ENCODE measurements at regions not wholly inside any gene's neighbourhood (a gene's known extent, or its start where the extent isn't known, plus 50 kb on each side); places are given as distances from the start of the nearest gene placed in this dataset.

DNA sequence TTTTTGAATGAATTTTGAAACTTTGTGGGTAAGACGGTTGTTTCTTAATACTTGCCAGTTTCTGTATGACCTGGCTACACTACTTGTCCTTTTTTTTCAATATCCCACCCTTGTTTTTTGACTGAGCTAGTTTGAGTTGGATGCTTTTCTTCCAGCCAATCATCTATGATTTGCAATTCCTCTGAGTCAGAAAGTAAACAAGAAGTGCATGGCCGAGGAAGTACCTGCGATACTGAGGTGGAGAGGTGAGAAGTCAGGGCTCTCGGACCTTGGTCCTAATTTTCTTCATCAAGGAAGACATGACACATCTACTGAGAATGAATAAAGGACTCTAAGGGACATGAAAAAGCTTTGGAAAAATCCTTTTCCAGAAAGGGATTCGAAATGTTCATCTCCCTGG is 185.7 kb downstream of the LINC00237 start:
- ATAC-seq = no peak
- H3K9me3 Mint-ChIP-seq = peaks cover 10 to 20% of the 10 kb centered on the region in 2 donors
- DNase-seq (ENCODE audit: low spot score in 2 of 2) = no peak
- H3K36me3 Mint-ChIP-seq = peaks cover 6 to 21% of the 10 kb centered on the region in 2 donors
- H3K27ac Mint-ChIP-seq = no peak overlapping the region

DNA sequence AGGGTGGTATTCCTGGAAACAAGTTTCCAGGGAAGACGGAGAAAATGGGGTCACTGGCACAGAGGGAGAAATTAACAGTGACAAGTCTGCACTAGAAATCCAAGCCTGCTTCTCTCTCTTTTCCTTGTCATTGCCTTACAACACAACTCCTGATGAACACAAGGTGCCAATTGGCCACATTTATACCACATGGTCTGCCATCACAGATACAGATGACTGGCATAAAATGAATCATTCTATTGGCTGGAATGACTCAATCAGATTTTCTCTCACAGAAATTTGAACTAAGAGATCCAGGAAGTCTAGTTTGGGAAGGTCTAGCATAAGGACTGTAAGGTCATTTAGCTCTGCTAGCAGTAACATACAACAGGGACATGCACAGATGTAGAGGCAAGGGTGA is 190.3 kb downstream of the LINC00237 start:
- H3K36me3 Mint-ChIP-seq = peaks cover 6 to 26% of the 10 kb centered on the region in 2 donors
- H3K9me3 Mint-ChIP-seq = peaks cover 10 to 23% of the 10 kb centered on the region in 2 donors
- DNase-seq (ENCODE audit: low spot score in 2 of 2) (no peak), ATAC-seq (no peak)
- H3K27ac Mint-ChIP-seq = no peak overlapping the region

DNA sequence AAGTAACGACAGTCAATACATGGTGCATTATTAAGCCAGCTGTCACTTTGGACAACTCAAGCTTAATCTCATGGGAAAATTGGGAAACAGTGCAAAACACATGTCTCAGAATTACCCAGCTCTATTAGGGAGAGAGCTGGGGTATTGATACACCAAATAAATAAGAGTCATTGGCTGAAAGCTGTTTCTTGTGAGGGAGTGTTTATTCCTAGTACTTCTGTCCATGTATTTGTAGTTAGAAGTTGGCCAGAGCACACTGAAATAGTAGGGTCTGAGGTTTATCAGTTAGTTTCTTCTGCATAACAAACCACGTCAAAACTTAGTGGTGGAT is 192.0 kb upstream of the RALGAPA2 start:
- H3K9me3 Mint-ChIP-seq = peaks cover 4 to 5% of the 10 kb centered on the region in 2 donors
- no peak for DNase-seq (ENCODE audit: low spot score in 2 of 2)
- no peaks in the 10 kb centered on the region for H3K36me3 Mint-ChIP-seq
- no peak for ATAC-seq
- H3K27ac Mint-ChIP-seq = no peak overlapping the region

DNA sequence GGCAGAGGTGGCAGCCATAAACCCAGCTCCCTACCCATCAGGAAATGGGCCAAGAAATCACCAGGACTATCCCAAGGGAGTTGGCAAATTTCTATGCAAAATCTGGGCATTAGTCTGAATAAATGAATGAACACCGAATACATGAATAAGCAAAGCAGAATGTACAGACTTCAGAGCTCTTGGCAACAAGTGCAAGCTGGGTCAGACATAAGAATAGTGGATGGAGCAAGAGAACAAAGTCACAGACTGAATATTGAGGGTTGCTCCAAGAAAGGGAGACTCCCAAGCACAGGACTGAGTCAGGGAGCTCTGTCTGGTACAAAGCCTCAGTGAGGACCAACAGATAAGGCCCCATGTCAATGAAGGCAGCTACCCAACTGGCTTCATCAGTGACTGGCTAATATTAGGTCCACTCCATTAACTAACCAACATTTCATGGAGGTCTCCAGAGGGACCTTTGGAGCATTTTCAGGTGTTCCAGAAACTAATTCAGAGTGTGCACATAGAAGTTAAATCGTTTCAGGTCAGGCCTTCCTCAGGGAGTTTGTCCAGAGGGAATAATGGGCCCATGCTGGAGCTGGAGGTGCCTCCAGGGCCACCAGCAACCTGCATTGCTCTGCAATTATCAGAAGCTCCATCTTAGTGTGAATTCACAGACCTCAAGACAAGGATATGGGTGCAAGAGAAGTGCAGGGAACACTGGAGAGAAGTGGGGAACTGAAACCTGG is 191.5 kb upstream of the RALGAPA2 start:
- ATAC-seq (no peak), DNase-seq (ENCODE audit: low spot score in 2 of 2) (no peak)
- H3K27ac Mint-ChIP-seq = no peak overlapping the region
- no peaks in the 10 kb centered on the region for H3K36me3 Mint-ChIP-seq
- H3K9me3 Mint-ChIP-seq = peaks cover 4 to 5% of the 10 kb centered on the region in 2 donors

DNA sequence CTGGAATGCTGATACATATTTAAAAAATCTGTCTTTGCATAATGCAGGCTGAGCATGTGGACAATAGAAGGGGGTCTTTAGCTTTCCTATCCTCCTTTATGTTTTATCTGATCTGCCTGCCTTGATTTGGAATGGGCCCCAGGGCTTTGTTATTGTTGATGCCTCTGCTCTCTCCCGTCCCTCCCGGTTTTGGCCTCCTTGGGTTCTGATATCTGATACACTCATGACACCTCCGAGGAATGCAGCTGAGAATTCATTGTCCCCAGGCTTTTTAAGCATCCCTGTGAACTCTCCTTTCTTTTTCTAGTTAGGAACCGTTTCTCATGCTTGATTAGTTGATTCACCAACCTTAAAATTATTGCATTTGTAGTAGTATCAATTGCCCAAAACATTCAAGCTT is 185.5 kb upstream of the RALGAPA2 start:
- ATAC-seq (no peak), DNase-seq (ENCODE audit: low spot score in 2 of 2) (no peak)
- Mint-ChIP-seq H3K9me3 (peaks cover 0 to 4% of the 10 kb centered on the region in 2 donors), H3K36me3 (no peaks in the 10 kb centered on the region), H3K27ac (no peak overlapping the region)

DNA sequence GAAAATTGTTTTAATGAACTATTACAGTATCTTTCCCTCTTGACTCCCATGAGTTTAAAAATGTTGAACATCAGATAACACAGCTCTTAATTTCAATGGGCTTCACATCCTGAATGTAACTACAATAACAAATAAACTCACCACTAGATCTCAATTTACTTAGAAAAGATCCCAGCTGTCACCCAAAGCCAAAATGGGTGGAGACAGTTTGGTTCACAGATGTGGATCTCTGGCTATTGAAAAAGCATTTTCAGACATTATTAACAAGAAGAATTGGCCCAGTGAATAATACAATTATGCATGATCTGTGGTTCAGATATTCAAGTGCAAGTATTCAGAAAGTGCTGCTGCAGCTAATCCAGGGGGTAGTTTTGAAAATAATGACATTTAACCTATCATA is 184.7 kb upstream of the RALGAPA2 start:
- ATAC-seq (no peak), DNase-seq (ENCODE audit: low spot score in 2 of 2) (no peak)
- Mint-ChIP-seq H3K9me3 (peaks cover 0 to 4% of the 10 kb centered on the region in 2 donors), H3K27ac (no peak overlapping the region), H3K36me3 (no peaks in the 10 kb centered on the region)

DNA sequence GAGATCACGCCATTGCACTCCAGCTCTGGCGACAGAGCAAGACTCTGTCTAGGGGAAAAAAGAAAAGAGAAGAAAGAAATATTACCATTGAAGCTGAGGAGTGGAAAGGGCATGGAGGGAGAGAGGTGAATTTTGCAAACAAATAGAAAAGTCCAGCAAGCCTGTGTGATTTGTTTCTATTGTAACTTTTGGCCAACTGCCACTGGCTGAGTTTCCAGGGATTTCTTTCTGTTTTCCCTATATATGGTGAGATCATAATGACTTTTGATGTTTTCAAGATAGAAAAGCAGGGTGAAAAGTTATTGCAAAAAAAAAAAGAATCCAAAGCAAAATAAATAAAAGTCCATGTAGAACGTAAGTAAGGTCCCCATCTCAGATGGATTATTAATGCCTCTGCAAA is 184.2 kb upstream of the RALGAPA2 start:
- ATAC-seq = no peak
- Mint-ChIP-seq H3K36me3 (no peaks in the 10 kb centered on the region), H3K27ac (no peak overlapping the region), H3K9me3 (peaks cover 0 to under 1% of the 10 kb centered on the region in 2 donors)
- DNase-seq (ENCODE audit: low spot score in 2 of 2) = no peak

DNA sequence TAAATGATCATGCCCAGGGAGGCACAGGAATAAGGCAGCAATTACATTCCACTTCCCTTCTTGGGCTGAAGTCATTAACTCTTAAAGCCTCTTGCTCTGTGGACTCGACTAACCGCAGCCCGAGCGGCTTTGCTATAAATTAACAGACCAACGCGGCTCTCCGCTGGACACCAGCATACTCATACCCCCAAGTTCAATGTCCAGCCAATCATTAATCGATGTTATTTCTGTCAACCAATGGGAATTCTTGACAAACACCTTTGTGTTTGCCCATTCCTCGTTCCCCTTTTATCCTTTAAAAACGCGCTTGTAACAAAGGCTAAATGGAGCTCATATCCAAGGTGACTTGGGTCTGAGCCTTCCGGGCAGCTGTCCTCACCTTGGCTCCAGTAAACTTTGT is 183.1 kb upstream of the RALGAPA2 start:
- DNase-seq (ENCODE audit: low spot score in 2 of 2) (no peak), ATAC-seq (no peak)
- no peaks in the 10 kb centered on the region for H3K9me3 Mint-ChIP-seq
- no peak overlapping the region for H3K27ac Mint-ChIP-seq
- H3K36me3 Mint-ChIP-seq = no peaks in the 10 kb centered on the region

DNA sequence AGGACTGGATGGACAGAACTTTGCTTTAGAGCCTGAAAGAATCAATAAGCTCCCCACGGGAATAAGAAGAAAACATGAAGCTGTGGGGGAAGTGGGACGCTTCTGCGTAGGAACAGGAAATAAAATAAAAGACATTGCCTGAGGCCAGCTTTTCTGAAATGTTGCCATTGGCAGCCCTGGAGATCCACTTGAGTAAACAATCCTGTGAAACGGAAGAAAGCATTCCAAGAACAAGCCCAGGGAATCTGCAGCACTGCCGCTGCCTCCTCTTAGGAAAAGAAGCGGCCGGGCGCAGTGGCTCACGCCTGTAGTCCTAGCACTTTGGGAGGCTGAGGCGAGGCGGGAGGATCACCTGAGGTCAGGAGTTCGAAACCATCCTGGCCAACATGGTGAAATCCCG is 182.3 kb upstream of the RALGAPA2 start:
- ATAC-seq = no peak
- no peak overlapping the region for H3K27ac Mint-ChIP-seq

DNA sequence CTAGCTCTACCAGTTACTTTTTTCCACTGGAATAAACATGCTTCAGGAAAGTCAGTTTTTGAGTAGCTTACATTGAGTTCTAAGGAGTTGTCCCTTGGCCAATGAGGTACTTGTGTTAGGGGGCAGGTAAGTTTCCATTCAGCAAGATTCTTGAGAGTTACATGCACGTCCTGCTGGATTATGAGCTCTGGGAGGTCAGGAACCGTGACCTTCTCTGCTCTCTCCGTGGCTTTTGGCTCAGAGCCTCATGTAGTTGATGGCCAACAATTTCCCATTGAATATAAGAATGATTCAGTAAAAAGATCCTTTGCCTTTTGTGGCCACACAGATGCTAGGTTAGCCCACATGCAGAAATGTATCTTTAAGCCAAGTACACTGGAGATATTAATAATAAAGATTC is 181.8 kb upstream of the RALGAPA2 start:
- Mint-ChIP-seq H3K36me3 (no peaks in the 10 kb centered on the region), H3K27ac (no peak overlapping the region), H3K9me3 (no peaks in the 10 kb centered on the region)
- ATAC-seq (no peak), DNase-seq (ENCODE audit: low spot score in 2 of 2) (no peak)

More for the DNA sequence above, 182.3 kb upstream of the RALGAPA2 start:
- no peak for DNase-seq (ENCODE audit: low spot score in 2 of 2)
- H3K36me3 Mint-ChIP-seq = no peaks in the 10 kb centered on the region
- H3K9me3 Mint-ChIP-seq = no peaks in the 10 kb centered on the region

DNA sequence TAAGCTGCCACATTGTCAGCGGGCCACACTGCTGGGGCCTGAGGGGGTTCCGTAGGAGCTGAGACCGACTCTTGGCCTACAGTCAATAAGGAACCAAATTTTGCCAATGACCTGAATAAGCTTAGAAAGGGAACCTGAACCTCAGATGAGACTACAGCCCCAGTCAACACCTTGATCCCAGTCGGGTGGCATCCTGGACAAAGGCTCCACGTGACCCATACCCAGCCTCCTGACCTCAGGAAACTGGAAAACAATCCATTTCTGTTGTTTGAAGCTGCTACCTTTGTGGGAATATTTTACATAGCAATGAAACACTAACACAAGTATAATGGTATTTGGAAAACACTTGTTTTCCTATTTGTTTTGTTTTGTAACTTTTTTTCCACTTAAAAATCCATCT is 179.9 kb upstream of the RALGAPA2 start:
- Mint-ChIP-seq H3K9me3 (no peaks in the 10 kb centered on the region), H3K36me3 (no peaks in the 10 kb centered on the region), H3K27ac (no peak overlapping the region)
- DNase-seq (ENCODE audit: low spot score in 2 of 2) = no peak
- ATAC-seq = no peak

DNA sequence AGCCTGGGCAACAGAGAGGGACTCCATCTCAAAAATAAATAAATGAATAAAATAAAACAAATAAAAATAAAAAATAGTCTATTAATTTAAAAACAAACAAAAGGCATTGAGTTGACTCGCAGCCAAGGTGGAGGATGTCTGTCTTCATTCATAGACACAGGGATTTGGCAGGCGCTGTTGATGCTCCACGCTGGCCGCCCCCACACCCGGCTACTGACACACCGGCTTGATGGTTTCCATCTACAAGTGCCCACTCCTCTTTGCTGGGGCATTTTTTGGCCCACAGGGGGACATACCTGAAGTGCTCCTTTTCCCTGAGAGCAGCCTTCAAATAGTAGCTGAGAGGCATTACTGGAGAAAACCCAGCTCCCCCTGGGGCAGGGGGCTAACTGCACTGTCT is 178.3 kb upstream of the RALGAPA2 start:
- Mint-ChIP-seq H3K9me3 (no peaks in the 10 kb centered on the region), H3K36me3 (no peaks in the 10 kb centered on the region), H3K27ac (no peak overlapping the region)
- DNase-seq (ENCODE audit: low spot score in 2 of 2) = no peak
- no peak for ATAC-seq

DNA sequence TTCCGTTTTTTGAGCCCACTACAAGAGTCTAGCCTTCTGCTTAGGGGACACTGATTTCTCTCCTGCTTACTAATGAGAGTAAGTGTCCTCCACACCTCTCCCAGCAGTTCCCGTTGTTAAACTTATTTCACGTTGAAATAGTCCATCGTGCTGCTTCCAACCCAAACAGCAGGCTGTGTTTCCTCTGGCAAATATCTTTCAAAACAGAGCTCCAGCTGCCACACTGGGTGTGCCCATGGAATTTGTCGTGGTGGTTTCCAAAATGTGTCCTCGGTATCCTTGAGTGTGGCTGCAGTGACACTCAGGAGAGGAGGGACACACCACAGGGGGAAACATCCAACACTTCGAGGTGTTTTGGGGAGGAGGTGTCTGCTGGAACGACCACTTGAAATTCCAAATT is 176.5 kb upstream of the RALGAPA2 start:
- Mint-ChIP-seq H3K27ac (no peak overlapping the region), H3K9me3 (no peaks in the 10 kb centered on the region), H3K36me3 (no peaks in the 10 kb centered on the region)
- DNase-seq (ENCODE audit: low spot score in 2 of 2) (no peak), ATAC-seq (no peak)

DNA sequence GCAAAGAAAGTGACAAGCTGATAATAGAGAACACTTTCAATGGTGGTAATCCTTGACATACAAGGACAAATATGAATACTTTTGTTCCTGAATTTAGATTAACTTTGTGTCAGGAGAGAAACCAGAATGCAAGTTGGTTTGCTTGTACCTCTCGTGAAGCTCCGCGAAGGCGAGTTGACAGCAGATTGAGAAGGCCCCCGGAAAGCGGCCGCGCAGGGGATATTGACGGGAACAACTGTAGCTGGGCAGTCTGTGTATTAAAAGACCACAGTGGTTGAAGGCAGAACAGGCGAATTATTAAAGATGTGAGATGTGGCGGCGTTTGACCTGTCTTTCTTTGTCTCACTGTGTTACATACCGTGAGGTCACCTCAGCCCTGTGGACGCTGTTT is 175.8 kb upstream of the RALGAPA2 start:
- no peak overlapping the region for H3K27ac Mint-ChIP-seq
- H3K9me3 Mint-ChIP-seq = no peaks in the 10 kb centered on the region
- ATAC-seq (no peak), DNase-seq (ENCODE audit: low spot score in 2 of 2) (no peak)
- H3K36me3 Mint-ChIP-seq = no peaks in the 10 kb centered on the region

DNA sequence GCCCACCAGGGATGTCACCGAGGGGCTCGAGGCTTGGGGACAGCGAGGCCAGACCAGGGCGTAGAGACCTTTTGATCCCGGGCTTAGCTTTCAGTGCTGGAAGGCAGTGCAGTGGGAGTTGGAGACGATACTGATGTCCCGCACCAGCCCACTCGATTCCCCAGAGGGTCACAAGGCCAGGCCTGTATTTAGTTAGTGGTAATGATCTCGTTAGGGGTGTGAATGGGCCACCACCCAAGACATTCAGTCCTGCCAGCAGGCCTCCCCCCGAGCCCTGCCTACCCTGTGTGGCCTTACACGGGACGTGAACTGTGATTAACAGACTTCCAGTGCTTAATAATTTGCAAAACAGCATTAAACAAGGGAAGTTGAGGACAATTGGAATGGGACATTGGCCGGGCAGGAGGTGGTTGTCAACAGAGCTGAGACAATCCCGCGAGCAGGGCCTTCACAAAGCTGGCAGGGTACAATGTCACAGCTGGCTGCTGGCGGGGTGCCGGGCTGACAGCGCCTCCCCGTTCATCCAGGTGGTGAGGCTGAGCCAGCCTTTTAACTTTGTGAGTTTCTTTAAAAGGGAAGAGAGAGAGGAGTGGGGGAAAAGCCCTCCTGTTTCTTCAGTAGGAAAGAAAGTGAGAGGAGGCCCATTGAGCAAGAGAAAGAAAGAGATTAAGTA is 175.3 kb upstream of the RALGAPA2 start:
- no peak for ATAC-seq
- DNase-seq (ENCODE audit: low spot score in 2 of 2) = no peak
- Mint-ChIP-seq H3K9me3 (no peaks in the 10 kb centered on the region), H3K27ac (no peak overlapping the region), H3K36me3 (no peaks in the 10 kb centered on the region)

DNA sequence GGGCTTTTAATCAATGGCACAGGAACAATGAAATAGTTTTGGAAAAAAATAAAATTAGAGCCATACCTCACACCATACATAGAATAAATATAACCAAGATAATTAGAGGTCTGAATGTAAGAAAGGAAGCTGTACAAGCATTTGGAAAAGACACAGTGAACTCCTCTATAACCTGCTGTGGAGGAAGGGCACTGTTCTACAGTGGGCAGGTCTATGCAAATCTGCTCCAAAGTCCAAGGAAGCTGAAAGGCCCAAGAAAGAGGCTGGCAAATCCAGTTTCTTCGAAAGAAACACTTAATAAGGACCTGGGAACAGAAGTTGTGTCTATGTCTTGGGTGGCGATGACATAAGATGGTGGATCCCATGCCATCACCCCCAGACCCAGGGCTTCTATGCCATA is 169.4 kb upstream of the RALGAPA2 start:
- ATAC-seq = no peak
- H3K27ac Mint-ChIP-seq = no peak overlapping the region
- no peak for DNase-seq (ENCODE audit: low spot score in 2 of 2)

DNA sequence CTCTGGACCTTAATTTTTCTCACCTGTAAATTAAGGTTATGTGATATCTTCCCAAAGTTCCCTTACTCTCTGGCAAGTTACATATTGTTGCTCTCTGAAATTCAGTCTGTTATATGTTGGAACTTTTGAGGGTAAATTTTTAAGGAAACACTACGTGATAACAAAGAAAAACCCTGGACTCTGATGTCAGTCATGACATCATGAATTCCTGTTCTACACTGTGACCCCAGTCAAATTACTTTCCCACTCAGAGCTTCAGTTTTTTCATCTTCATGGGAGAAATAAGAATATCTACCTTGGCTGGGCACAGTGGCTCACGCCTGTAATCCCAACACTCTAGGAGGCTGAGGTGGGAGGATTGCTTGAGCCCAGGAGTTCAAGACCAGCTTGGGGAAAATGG is 164.6 kb upstream of the RALGAPA2 start:
- no peaks in the 10 kb centered on the region for H3K36me3 Mint-ChIP-seq
- ATAC-seq (no peak), DNase-seq (ENCODE audit: low spot score in 2 of 2) (no peak)
- H3K27ac Mint-ChIP-seq = no peak overlapping the region
- no peaks in the 10 kb centered on the region for H3K9me3 Mint-ChIP-seq

More for the DNA sequence above, 169.4 kb upstream of the RALGAPA2 start:
- H3K36me3 Mint-ChIP-seq = no peaks in the 10 kb centered on the region
- H3K9me3 Mint-ChIP-seq = no peaks in the 10 kb centered on the region

DNA sequence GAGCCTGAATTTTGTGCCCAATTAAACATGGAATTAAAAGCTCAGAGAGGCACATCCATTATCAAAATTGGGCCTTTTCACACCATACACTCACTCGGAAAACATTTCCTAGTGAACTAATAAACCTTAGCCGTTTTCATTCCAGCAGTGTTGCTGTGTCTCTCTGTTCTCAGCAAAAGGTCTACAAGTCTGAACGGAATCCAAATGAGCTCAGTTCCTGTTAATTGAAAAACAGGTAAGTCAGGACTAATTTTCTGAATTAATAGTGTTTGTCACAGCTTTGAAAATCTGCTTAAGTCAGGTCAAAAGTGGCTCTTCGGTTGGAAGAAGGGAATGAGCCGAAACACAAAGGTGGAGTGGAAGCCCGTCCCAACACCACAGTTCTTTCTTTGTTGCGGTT is 163.3 kb upstream of the RALGAPA2 start:
- DNase-seq (ENCODE audit: low spot score in 2 of 2) = no peak
- Mint-ChIP-seq H3K27ac (no peak overlapping the region), H3K9me3 (no peaks in the 10 kb centered on the region)

More for the DNA sequence above, 163.3 kb upstream of the RALGAPA2 start:
- ATAC-seq = no peak
- H3K36me3 Mint-ChIP-seq = no peaks in the 10 kb centered on the region
